ENCODE measurements at regions not wholly inside any gene's neighbourhood (a gene's known extent, or its start where the extent isn't known, plus 50 kb on each side); places are given as distances from the start of the nearest gene placed in this dataset.

DNA sequence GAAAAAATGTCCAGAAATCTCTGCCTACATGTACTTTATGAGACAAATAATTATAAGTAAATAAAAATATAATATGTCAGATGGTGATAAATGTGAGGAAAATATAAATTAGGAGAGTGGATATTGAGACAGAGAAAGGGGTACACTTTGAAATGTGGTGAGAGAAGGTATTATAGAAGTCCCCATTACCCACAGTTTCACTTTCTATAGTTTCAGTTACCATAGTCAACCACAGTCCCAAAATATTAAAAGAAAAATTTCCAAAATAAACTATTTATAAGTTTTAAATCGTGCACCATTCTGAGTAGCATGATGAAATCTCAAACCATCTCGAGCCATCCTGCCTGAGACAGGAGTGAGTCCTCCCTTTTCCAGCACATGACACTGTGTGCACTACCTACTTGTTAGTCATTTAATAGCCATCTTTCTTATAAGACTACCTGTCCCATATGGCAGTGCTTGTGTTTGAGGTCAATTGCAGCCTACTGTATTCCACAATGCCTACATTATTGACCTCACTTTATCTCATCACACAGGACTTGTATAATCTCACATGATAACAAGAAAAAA lies 653.7 kb downstream of the DACH1 start:
- TF ChIP-seq POLR2A (IDR thresholded peaks at IDR 0.05; ENCODE audit: low read length) (no peak), GATA1 (IDR thresholded peaks at IDR 0.05; ENCODE audit: low read depth, low read length) (no peak)

Measured in erythroblast (primary cell).